Cardiac muscle cell (in vitro differentiated cells and primary cell): ENCODE measurements at regions not wholly inside any gene's neighbourhood (a gene's known extent, or its start where the extent isn't known, plus 50 kb on each side); places are given as distances from the start of the nearest gene placed in this dataset.

Experiments used
- DNase-seq, 2 donors: peaks; one replicate each; pipeline versions ENCODE4 v3.0.0 to v3.0.0-alpha.2; 2010 to 2017; ENCODE audit warnings: low read depth in 1 of 2, low spot score in 1 of 2
- H3K27ac ChIP-seq: fragments of 200-600 bp; sonication (generic); 2 replicates; pipeline ENCODE4 v1.5.1; 2016
- H3K27me3 ChIP-seq: fragments of 200-600 bp; sonication (generic); 2 replicates; pipeline ENCODE4 v1.6.0; 2016; ENCODE audit warnings: control low read depth
- H3K36me3 ChIP-seq: fragments of 200-600 bp; sonication (generic); 2 replicates; pipeline ENCODE4 v1.5.1; 2016; ENCODE audit warnings: control low read depth
- H3K4me1 ChIP-seq: fragments of 200-600 bp; sonication (generic); 2 replicates; pipeline ENCODE4 v1.8.1; 2017; ENCODE audit warnings: low read depth, mild to moderate bottlenecking, mixed run types
- H3K4me3 ChIP-seq: fragments of 200-600 bp; sonication (generic); 2 replicates; pipeline ENCODE4 v1.5.1; 2016; ENCODE audit warnings: mild to moderate bottlenecking
- H3K9me3 ChIP-seq: fragments of 200-600 bp; sonication (generic); 2 replicates; pipeline ENCODE4 v1.5.1; 2017; ENCODE audit warnings: low read depth, mild to moderate bottlenecking, control low read depth
- CTCF ChIP-seq: IDR thresholded peaks from 2 replicates; pipeline ENCODE4 v1.5.1; 2012; ENCODE audit warnings: low read depth, mild to moderate bottlenecking, low read length

GRCh38 chr7:25391961-25392587, 163.8 kb upstream of the NPVF start:
- no peaks in the 10 kb centered on the region for H3K36me3 ChIP-seq
- H3K4me3 ChIP-seq: no peak overlapping the region
- no peak overlapping the region for H3K27ac ChIP-seq
- H3K4me1 ChIP-seq: no peaks in the 10 kb centered on the region
- DNase-seq: no peak
- H3K9me3 ChIP-seq: no peaks in the 10 kb centered on the region
- no peaks in the 10 kb centered on the region for H3K27me3 ChIP-seq
- TF ChIP-seq CTCF: no peak

- Histone ChIP-seq H3K36me3 (no peaks in the 10 kb centered on the region), H3K4me1 (no peaks in the 10 kb centered on the region), H3K27ac (no peak overlapping the region), H3K27me3 (no peaks in the 10 kb centered on the region), H3K4me3 (no peak overlapping the region), H3K9me3 (no peaks in the 10 kb centered on the region)
- DNase-seq: peak in 1 of 2 donors; percentile 11
- no peak for TF ChIP-seq CTCF
Observed at GRCh38 chr7:25392588-25393338, 164.5 kb upstream of the NPVF start.

- DNase-seq: no peak
- H3K4me1 ChIP-seq: no peaks in the 10 kb centered on the region
- H3K36me3 ChIP-seq: no peaks in the 10 kb centered on the region
- no peak overlapping the region for H3K27ac ChIP-seq
- TF ChIP-seq CTCF: no peak
- no peaks in the 10 kb centered on the region for H3K27me3 ChIP-seq
- H3K4me3 ChIP-seq: no peak overlapping the region
- H3K9me3 ChIP-seq: no peaks in the 10 kb centered on the region
Observed at GRCh38 chr7:25395976-25396375, 167.7 kb upstream of the NPVF start.

- no peaks in the 10 kb centered on the region for H3K27me3 ChIP-seq
- no peak overlapping the region for H3K4me3 ChIP-seq
- no peak overlapping the region for H3K27ac ChIP-seq
- no peaks in the 10 kb centered on the region for H3K9me3 ChIP-seq
- H3K36me3 ChIP-seq: no peaks in the 10 kb centered on the region
- no peaks in the 10 kb centered on the region for H3K4me1 ChIP-seq
- DNase-seq: no peak
- no peak for TF ChIP-seq CTCF
Observed at GRCh38 chr7:25396668-25397067, 168.4 kb upstream of the NPVF start.

- no peak overlapping the region for H3K4me3 ChIP-seq
- DNase-seq: no peak
Observed at GRCh38 chr7:25398418-25398817, 170.1 kb upstream of the NPVF start.

More at GRCh38 chr7:25398418-25398817, 170.1 kb upstream of the NPVF start:
- H3K36me3 ChIP-seq: no peaks in the 10 kb centered on the region
- no peak for TF ChIP-seq CTCF
- H3K4me1 ChIP-seq: no peaks in the 10 kb centered on the region
- no peaks in the 10 kb centered on the region for H3K27me3 ChIP-seq
- H3K27ac ChIP-seq: no peak overlapping the region
- no peaks in the 10 kb centered on the region for H3K9me3 ChIP-seq
